ENCODE measurements at regions not wholly inside any gene's neighbourhood (a gene's known extent, or its start where the extent isn't known, plus 50 kb on each side); places are given as distances from the start of the nearest gene placed in this dataset.

DNA sequence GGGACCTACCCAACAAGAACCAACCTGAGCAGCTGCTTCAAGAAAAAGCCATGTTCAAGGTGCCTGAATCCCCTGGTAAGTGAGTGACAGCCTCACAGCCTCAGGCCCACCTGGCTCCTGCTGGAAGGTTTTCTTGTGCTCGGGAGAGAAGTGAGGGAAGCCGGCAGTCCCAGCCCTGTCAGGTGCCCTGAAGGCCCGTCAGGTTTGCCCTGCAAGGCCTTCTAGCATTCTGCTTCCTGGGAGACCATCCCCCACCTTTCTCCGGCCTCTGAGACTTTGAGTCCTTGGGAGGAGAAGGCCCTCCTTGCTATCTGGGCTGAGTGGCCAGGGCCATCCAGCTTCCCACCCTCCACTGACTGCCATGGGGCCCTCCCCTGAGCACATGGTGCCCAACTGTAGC is 166.7 kb upstream of the ZNF267 start:
- Histone ChIP-seq H3K4me3 (ENCODE audit: low read length) (no peak overlapping the region), H3K9me3 (ENCODE audit: low read length) (no peaks in the 10 kb centered on the region), H4K20me1 (ENCODE audit: low read length) (no peaks in the 10 kb centered on the region), H3K27ac (ENCODE audit: low read length) (no peak overlapping the region), H3F3A (ENCODE audit: low read length, unreplicated experiment) (no peaks in the 10 kb centered on the region), H2AFZ (ENCODE audit: low read length) (no peak overlapping the region), H3K36me3 (ENCODE audit: low read depth, low read length) (no peaks in the 10 kb centered on the region; the same call in none of the 2 replicates), H3K9me2 (replicated peaks; ENCODE audit: low read length) (no peaks in the 10 kb centered on the region), H3K27me3 (ENCODE audit: low read length) (no peaks in the 10 kb centered on the region), H3K4me2 (ENCODE audit: low read length) (no peak overlapping the region), H3K4me1 (ENCODE audit: insufficient read depth, low read length) (no peaks in the 10 kb centered on the region), H3K9ac (ENCODE audit: low read length) (no peak overlapping the region), H3K79me2 (ENCODE audit: low read length) (peaks cover 9% of the 10 kb centered on the region)
- no peak for ATAC-seq
- ChIA-PET POLR2A (ENCODE audit: unreplicated experiment) (no interaction called here), CTCF (no interaction called here)
- no peak for TF ChIP-seq EZH2 (IDR thresholded peaks at IDR 0.05; ENCODE audit: low read length, unreplicated experiment)
- TF ChIP-seq, protein P1, sequence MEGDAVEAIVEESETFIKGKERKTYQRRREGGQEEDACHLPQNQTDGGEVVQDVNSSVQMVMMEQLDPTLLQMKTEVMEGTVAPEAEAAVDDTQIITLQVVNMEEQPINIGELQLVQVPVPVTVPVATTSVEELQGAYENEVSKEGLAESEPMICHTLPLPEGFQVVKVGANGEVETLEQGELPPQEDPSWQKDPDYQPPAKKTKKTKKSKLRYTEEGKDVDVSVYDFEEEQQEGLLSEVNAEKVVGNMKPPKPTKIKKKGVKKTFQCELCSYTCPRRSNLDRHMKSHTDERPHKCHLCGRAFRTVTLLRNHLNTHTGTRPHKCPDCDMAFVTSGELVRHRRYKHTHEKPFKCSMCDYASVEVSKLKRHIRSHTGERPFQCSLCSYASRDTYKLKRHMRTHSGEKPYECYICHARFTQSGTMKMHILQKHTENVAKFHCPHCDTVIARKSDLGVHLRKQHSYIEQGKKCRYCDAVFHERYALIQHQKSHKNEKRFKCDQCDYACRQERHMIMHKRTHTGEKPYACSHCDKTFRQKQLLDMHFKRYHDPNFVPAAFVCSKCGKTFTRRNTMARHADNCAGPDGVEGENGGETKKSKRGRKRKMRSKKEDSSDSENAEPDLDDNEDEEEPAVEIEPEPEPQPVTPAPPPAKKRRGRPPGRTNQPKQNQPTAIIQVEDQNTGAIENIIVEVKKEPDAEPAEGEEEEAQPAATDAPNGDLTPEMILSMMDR (conservative IDR thresholded peaks at IDR 0.05; ENCODE audit: low read depth, low read length): no peak
- TF ChIP-seq EZH2phosphoT487 (IDR thresholded peaks at IDR 0.05; ENCODE audit: borderline replicate concordance, low read length): no peak
- DNase-seq: no peak
- no TSS peak for BruUV-seq (replicated peaks)
- intact Hi-C loops (cut with micrococcal nuclease): no loop called here

DNA sequence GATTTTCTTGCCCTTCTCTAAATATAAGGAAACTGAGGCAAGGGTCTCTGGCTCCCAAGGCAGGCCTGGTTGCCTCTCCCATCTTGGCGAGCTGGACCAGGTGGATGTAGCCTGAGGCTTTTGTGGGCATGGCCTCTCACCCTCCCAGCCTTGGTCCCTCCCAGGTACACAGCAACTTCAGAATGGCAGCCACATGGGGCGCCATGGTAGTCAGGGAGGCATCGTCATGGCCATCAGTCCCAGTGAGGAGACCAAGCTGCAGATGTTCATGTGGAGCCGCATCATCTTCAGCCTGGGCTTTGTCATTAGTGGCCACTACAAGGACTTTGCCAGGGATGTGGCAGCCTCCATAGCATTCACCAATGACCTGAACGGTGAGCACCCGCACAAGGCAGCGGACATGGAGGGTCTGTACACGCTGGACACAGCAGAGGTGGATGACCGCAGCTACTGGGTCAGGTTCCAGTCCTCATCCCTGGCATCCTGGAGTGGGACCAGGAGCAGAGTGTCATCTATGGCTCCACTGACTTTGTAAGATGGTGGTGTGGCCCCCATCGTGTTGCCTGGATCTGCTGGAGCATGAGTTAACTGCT is 165.8 kb upstream of the ZNF267 start:
- ATAC-seq (no peak), DNase-seq (no peak)
- Histone ChIP-seq H4K20me1 (ENCODE audit: low read length) (no peaks in the 10 kb centered on the region), H3K27me3 (ENCODE audit: low read length) (no peaks in the 10 kb centered on the region), H3F3A (ENCODE audit: low read length, unreplicated experiment) (no peaks in the 10 kb centered on the region), H3K9me3 (ENCODE audit: low read length) (no peaks in the 10 kb centered on the region), H3K36me3 (ENCODE audit: low read depth, low read length) (no peaks in the 10 kb centered on the region; the same call in none of the 2 replicates), H3K4me1 (ENCODE audit: insufficient read depth, low read length) (no peaks in the 10 kb centered on the region), H3K4me3 (ENCODE audit: low read length) (no peak overlapping the region), H2AFZ (ENCODE audit: low read length) (no peak overlapping the region), H3K79me2 (ENCODE audit: low read length) (no peaks in the 10 kb centered on the region), H3K4me2 (ENCODE audit: low read length) (no peak overlapping the region), H3K9ac (ENCODE audit: low read length) (no peak overlapping the region), H3K27ac (ENCODE audit: low read length) (no peak overlapping the region), H3K9me2 (replicated peaks; ENCODE audit: low read length) (no peaks in the 10 kb centered on the region)
- no TSS peak for BruUV-seq (replicated peaks)
- intact Hi-C loops (cut with micrococcal nuclease): no loop called here
- TF ChIP-seq, protein P1 (conservative IDR thresholded peaks at IDR 0.05; ENCODE audit: low read depth, low read length): no peak
- TF ChIP-seq EZH2phosphoT487 (IDR thresholded peaks at IDR 0.05; ENCODE audit: borderline replicate concordance, low read length): no peak
- TF ChIP-seq EZH2 (IDR thresholded peaks at IDR 0.05; ENCODE audit: low read length, unreplicated experiment): no peak
- CTCF ChIA-PET: no interaction called here
- POLR2A ChIA-PET (ENCODE audit: unreplicated experiment): no interaction called here

DNA sequence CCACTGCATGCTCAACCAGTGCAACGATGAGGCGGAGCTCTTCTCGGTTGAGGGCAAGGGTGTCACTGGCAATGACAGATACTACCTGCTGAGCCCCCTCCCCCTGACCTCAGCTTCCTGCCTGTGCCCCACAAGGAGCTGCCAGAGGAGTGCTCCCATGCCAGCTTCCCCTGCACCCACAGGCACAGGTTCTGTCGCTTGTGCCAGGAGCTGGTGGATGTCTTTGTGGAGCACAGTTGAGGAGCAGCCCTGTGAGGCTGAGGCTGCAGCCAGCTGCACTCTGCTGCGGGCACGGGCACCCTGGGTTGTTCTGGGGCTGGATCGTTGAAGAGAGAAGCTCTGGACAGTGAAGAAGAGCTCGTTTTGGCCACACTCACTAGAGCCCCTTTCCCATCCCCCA is 165.3 kb upstream of the ZNF267 start:
- Histone ChIP-seq H3F3A (ENCODE audit: low read length, unreplicated experiment) (no peaks in the 10 kb centered on the region), H3K9me3 (ENCODE audit: low read length) (no peaks in the 10 kb centered on the region), H4K20me1 (ENCODE audit: low read length) (no peaks in the 10 kb centered on the region), H3K27ac (ENCODE audit: low read length) (no peak overlapping the region), H3K4me2 (ENCODE audit: low read length) (no peak overlapping the region), H3K4me1 (ENCODE audit: insufficient read depth, low read length) (no peaks in the 10 kb centered on the region), H3K36me3 (ENCODE audit: low read depth, low read length) (no peaks in the 10 kb centered on the region; the same call in none of the 2 replicates), H2AFZ (ENCODE audit: low read length) (no peak overlapping the region), H3K9me2 (replicated peaks; ENCODE audit: low read length) (no peaks in the 10 kb centered on the region), H3K79me2 (ENCODE audit: low read length) (peaks cover 2% of the 10 kb centered on the region), H3K27me3 (ENCODE audit: low read length) (no peaks in the 10 kb centered on the region), H3K9ac (ENCODE audit: low read length) (no peak overlapping the region), H3K4me3 (ENCODE audit: low read length) (no peak overlapping the region)
- intact Hi-C loops (cut with micrococcal nuclease): no loop called here
- ChIA-PET POLR2A (ENCODE audit: unreplicated experiment) (no interaction called here), CTCF (no interaction called here)
- no peak for TF ChIP-seq EZH2phosphoT487 (IDR thresholded peaks at IDR 0.05; ENCODE audit: borderline replicate concordance, low read length)
- no TSS peak for BruUV-seq (replicated peaks)
- no peak for DNase-seq
- no peak for ATAC-seq
